ENCODE measurements at regions not wholly inside any gene's neighbourhood (a gene's known extent, or its start where the extent isn't known, plus 50 kb on each side); places are given as distances from the start of the nearest gene placed in this dataset.

DNA sequence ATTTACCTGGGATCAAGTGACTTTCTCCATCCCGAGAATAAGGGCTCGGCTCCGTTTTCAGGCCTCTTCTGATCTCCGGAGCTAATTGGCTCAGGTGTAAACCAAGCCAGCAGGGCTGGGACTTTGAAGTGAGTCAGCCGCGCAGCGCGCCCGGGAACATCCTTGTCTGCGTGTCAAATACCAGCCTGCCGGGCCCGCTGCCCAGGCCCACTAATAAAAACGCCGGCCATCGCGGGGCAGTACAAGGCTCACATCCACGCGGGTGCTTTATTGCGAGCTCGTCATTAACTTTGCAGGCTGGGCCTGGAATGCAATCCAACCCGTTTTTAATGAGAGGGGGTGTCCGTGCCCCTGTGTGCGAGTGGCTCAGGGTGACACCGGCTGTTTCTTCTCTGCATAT is 416.8 kb downstream of the IRX2 start:
- Histone ChIP-seq H3K27ac (no peak overlapping the region), H3K27me3 (no peaks in the 10 kb centered on the region), H3K9ac (ENCODE audit: low read depth in 2 of 2, low read length in 2 of 2) (no peak overlapping the region), H3K9me3 (no peaks in the 10 kb centered on the region), H3K36me3 (no peaks in the 10 kb centered on the region), H3K4me1 (no peaks in the 10 kb centered on the region), H3K4me3 (no peak overlapping the region)
- TF ChIP-seq, protein P1, sequence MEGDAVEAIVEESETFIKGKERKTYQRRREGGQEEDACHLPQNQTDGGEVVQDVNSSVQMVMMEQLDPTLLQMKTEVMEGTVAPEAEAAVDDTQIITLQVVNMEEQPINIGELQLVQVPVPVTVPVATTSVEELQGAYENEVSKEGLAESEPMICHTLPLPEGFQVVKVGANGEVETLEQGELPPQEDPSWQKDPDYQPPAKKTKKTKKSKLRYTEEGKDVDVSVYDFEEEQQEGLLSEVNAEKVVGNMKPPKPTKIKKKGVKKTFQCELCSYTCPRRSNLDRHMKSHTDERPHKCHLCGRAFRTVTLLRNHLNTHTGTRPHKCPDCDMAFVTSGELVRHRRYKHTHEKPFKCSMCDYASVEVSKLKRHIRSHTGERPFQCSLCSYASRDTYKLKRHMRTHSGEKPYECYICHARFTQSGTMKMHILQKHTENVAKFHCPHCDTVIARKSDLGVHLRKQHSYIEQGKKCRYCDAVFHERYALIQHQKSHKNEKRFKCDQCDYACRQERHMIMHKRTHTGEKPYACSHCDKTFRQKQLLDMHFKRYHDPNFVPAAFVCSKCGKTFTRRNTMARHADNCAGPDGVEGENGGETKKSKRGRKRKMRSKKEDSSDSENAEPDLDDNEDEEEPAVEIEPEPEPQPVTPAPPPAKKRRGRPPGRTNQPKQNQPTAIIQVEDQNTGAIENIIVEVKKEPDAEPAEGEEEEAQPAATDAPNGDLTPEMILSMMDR (IDR thresholded peaks at IDR 0.05) = no peak
- intact Hi-C loops (cut with DNase I) = no loop called here
- no peak for DNase-seq

DNA sequence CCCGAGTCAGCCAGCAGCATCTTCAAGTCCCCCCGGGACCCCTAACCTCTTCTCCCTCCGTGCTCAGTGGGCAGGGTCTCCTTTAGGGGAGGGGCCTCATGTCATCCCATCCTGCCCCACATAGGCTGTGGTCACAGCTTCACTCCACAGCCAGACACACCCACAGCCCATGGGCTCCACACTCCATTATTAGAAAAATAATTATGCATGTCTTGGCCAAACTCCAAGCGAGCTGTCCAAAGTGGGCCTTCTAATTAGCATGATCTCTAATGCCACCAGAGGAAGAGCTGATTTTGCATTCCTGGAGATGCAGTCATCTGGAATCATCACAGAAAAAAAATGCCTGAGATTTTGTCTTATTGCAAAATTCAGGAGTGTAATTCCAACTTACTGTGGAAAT is 418.2 kb downstream of the IRX2 start:
- intact Hi-C loops (cut with DNase I) = no loop called here
- Histone ChIP-seq H3K36me3 (no peaks in the 10 kb centered on the region), H3K9me3 (no peaks in the 10 kb centered on the region), H3K27ac (no peak overlapping the region), H3K9ac (ENCODE audit: low read depth in 2 of 2, low read length in 2 of 2) (no peak overlapping the region), H3K4me3 (no peak overlapping the region), H3K27me3 (no peaks in the 10 kb centered on the region), H3K4me1 (no peaks in the 10 kb centered on the region)
- TF ChIP-seq, protein P1 (IDR thresholded peaks at IDR 0.05) = no peak
- DNase-seq = no peak

DNA sequence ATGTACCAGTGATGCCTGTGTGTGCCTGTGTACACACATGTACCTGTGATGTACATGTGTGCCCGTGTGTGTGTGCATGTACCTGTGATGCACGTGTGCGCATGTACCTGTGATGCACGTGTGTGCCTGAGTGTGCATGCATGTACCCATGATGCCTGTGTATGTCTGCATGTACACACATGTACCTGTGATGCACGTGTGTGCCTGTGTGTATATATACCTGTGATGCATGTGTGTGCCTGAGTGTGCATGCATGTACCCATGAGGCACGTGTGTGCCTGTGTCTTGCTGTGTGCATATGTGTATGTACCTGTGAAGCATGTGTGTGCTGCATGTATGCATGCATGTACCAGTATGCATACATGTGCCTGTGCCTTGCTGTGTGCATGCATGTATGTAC is 419.0 kb downstream of the IRX2 start:
- Histone ChIP-seq H3K4me1 (no peaks in the 10 kb centered on the region), H3K36me3 (no peaks in the 10 kb centered on the region), H3K9ac (ENCODE audit: low read depth in 2 of 2, low read length in 2 of 2) (no peak overlapping the region), H3K27me3 (no peaks in the 10 kb centered on the region), H3K27ac (no peak overlapping the region), H3K4me3 (no peak overlapping the region), H3K9me3 (no peaks in the 10 kb centered on the region)
- DNase-seq = no peak
- intact Hi-C loops (cut with DNase I) = no loop called here
- TF ChIP-seq, protein P1 (IDR thresholded peaks at IDR 0.05) = no peak

DNA sequence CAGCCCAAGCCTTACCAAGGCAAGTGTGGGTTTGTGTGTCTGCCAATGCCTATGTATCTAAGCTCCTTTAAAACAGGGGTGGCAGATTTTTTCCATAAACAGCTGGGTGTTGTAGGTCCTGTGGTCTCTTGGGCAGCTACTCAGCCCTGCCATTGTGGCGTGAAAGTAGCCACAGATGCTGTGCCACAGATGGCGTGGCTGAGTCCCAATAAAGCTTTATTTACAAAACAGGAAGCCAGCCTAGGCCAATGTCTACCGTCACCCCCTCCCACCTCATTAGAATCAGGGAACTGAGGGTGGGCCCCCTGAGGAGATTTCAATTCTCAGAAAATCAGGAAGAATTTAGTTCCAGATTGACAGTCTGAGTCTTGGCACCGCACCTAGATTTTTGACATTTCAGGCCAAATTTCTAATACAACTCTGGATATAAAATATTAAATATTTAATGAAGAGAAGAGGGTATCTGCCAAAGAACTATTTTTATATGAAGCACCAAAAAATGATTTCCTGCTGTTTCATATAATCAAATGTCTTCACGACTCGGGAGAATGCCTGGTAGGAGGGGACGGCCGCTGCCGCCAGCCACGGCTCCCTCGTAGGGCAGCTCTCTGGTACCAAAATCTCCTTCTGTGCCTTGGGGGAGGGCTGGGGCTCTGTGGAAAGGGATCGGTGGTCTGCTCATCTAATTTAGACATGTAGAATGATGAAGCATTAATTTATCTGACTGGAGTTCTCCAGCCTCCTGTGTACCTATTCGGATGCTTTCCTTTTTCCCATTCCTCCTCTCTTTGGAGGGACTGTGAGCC is 420.9 kb downstream of the IRX2 start:
- Histone ChIP-seq H3K27me3 (no peaks in the 10 kb centered on the region), H3K9me3 (no peaks in the 10 kb centered on the region), H3K27ac (no peak overlapping the region), H3K9ac (ENCODE audit: low read depth in 2 of 2, low read length in 2 of 2) (no peak overlapping the region), H3K4me3 (no peak overlapping the region), H3K4me1 (no peaks in the 10 kb centered on the region), H3K36me3 (no peaks in the 10 kb centered on the region)
- intact Hi-C loops (cut with DNase I) = no loop called here
- no peak for DNase-seq
- TF ChIP-seq, protein P1 (IDR thresholded peaks at IDR 0.05) = no peak

DNA sequence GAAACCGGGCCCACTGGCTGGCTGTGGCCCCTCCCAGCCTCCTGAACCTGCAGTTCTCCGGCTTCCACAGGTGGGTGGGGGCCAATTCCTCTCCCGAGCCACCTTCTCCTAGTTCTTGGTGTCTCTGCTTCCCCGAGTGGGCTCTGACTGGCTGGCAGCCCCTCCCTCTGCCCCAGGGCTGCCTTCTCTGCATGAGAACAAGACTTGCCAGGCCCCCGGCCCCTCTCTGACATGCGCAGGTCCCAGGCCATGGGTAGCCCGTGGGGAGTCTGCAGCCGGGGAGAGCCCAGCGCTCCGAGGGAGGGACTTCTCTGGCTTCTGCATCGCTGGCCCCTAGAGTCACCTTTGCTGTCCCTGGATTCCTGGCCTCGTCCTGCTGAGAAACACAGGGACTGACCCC is 421.7 kb downstream of the IRX2 start:
- no peak for DNase-seq
- intact Hi-C loops (cut with DNase I) = no loop called here
- no peaks in the 10 kb centered on the region for H3K36me3 ChIP-seq
- H3K27me3 ChIP-seq = no peaks in the 10 kb centered on the region
- H3K9ac ChIP-seq (ENCODE audit: low read depth in 2 of 2, low read length in 2 of 2) = no peak overlapping the region
- H3K4me1 ChIP-seq = no peaks in the 10 kb centered on the region
- no peak overlapping the region for H3K4me3 ChIP-seq
- TF ChIP-seq, protein P1 (IDR thresholded peaks at IDR 0.05) = no peak
- no peak overlapping the region for H3K27ac ChIP-seq
- H3K9me3 ChIP-seq = no peaks in the 10 kb centered on the region

All from colonic mucosa (tissue), 4 donors.